ENCODE measurements at regions not wholly inside any gene's neighbourhood (a gene's known extent, or its start where the extent isn't known, plus 50 kb on each side); places are given as distances from the start of the nearest gene placed in this dataset.

DNA sequence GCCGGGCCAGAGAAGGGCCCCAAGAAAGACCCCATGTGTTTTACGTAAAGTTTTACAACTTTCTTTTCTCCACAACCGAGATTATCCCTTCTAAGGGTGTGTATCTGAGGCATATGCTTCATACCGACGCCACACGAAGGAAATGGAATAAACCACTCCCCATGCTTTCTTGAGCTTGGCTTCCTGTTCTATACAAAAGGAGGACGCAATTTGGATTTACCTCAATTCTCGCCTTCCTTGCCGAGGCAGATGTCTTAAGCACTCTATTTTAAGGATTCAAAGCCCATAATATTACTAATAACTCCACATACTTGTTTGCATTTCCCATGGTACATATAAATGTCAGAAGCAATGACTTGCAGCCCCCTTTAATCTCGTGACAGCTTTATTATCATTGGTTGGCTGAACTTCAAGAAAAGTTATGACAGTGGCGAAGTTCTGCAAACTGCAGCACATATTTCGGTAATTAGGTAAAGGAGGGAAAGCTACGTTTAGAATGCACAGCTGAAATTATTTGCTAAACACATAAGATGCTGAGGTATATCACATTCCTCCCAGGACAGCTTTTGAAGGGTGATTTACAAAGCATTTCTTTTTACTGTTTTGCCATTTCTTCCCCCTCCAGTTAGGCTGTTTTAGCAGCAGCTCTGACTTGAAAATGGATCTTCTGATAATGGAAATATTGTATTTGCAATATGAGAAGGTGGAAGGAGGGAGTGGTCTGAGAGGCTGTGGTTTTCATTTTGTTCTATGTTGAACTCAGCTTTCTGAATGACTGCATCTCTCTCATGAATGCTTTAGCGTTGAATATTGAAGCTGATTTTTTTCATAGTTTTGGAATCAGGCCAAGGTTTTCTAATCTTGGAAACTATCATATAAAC is 330.5 kb downstream of the EPHA7 start:
- no peaks in the 10 kb centered on the region for H3K27me3 ChIP-seq (ENCODE audit: control insufficient read depth in 3 of 3, insufficient read depth in 3 of 3, low read length in 2 of 3)
- H3K27ac ChIP-seq (ENCODE audit: low read depth in 1 of 2, low read length in 1 of 2), result peak overlapping the region in 1 of 2 donors; percentile 21
- H3K4me3 ChIP-seq, result no peak overlapping the region
- WGBS, 2 donors, result 48 to 49% methylated on average over 14 of the region's 14 CpGs
- H3K9me3 ChIP-seq (ENCODE audit: control insufficient read depth in 4 of 4, insufficient read depth in 3 of 4, low read length in 3 of 4), result no peaks in the 10 kb centered on the region
- no peaks in the 10 kb centered on the region for H3K36me3 ChIP-seq (ENCODE audit: control insufficient read depth in 4 of 4, insufficient read depth in 4 of 4, low read length in 4 of 4)
- ATAC-seq (ENCODE audit: insufficient read depth, low FRiP score), result no peak
- peaks cover 0 to 23% (median 2%) of the 10 kb centered on the region in 5 donors for H3K4me1 ChIP-seq (ENCODE audit: control insufficient read depth in 5 of 5, insufficient read depth in 5 of 5, low read length in 5 of 5)
- H3K9ac ChIP-seq (ENCODE audit: insufficient read depth in 1 of 2, low read length in 2 of 2), result peak overlapping the region in 1 of 2 donors; percentile 34
- peak; percentile 51 to 90 (median 85) for DNase-seq
- no peak for TF ChIP-seq CTCF (IDR thresholded peaks at IDR 0.05; ENCODE audit: control extremely low read depth, extremely low read depth)

GRCh38 chr6:93087606-93088005 is 331.8 kb downstream of the EPHA7 start:
- H3K36me3 ChIP-seq (ENCODE audit: control insufficient read depth in 4 of 4, insufficient read depth in 4 of 4, low read length in 4 of 4), result no peaks in the 10 kb centered on the region
- no peaks in the 10 kb centered on the region for H3K27me3 ChIP-seq (ENCODE audit: control insufficient read depth in 3 of 3, insufficient read depth in 3 of 3, low read length in 2 of 3)
- ATAC-seq (ENCODE audit: insufficient read depth, low FRiP score) (no peak), DNase-seq (no peak)
- H3K4me3 ChIP-seq, result no peak overlapping the region
- H3K9ac ChIP-seq (ENCODE audit: insufficient read depth in 1 of 2, low read length in 2 of 2), result no peak overlapping the region
- TF ChIP-seq CTCF (IDR thresholded peaks at IDR 0.05; ENCODE audit: control extremely low read depth, extremely low read depth), result no peak
- H3K27ac ChIP-seq (ENCODE audit: low read depth in 1 of 2, low read length in 1 of 2), result no peak overlapping the region
- whole genome bisulfite sequencing, 2 donors, result 87 to 90% methylated on average over 2 of the region's 2 CpGs
- peaks cover 0 to 35% (median 2%) of the 10 kb centered on the region in 5 donors for H3K4me1 ChIP-seq (ENCODE audit: control insufficient read depth in 5 of 5, insufficient read depth in 5 of 5, low read length in 5 of 5)
- no peaks in the 10 kb centered on the region for H3K9me3 ChIP-seq (ENCODE audit: control insufficient read depth in 4 of 4, insufficient read depth in 3 of 4, low read length in 3 of 4)

- TF ChIP-seq CTCF (IDR thresholded peaks at IDR 0.05; ENCODE audit: control extremely low read depth, extremely low read depth), result no peak
- H3K9me3 ChIP-seq (ENCODE audit: control insufficient read depth in 4 of 4, insufficient read depth in 3 of 4, low read length in 3 of 4), result no peaks in the 10 kb centered on the region
- no peak overlapping the region for H3K4me3 ChIP-seq
- no peak overlapping the region for H3K27ac ChIP-seq (ENCODE audit: low read depth in 1 of 2, low read length in 1 of 2)
- H3K27me3 ChIP-seq (ENCODE audit: control insufficient read depth in 3 of 3, insufficient read depth in 3 of 3, low read length in 2 of 3), result no peaks in the 10 kb centered on the region
- DNase-seq (no peak), ATAC-seq (ENCODE audit: insufficient read depth, low FRiP score) (no peak)
- no peaks in the 10 kb centered on the region for H3K36me3 ChIP-seq (ENCODE audit: control insufficient read depth in 4 of 4, insufficient read depth in 4 of 4, low read length in 4 of 4)
- H3K9ac ChIP-seq (ENCODE audit: insufficient read depth in 1 of 2, low read length in 2 of 2), result no peak overlapping the region
- peaks cover 0 to 42% (median 2%) of the 10 kb centered on the region in 5 donors for H3K4me1 ChIP-seq (ENCODE audit: control insufficient read depth in 5 of 5, insufficient read depth in 5 of 5, low read length in 5 of 5)
Observed at GRCh38 chr6:93086351-93086750, 333.0 kb downstream of the EPHA7 start.

All from lung (tissue), 11 donors.